Loucy (cell line): ENCODE measurements at regions not wholly inside any gene's neighbourhood (a gene's known extent, or its start where the extent isn't known, plus 50 kb on each side); places are given as distances from the start of the nearest gene placed in this dataset.

Source experiments
- H2AFZ ChIP-seq: fragments of 200-600 bp; sonication (generic); 2 replicates; pipeline ENCODE4 v1.6.0; 2016; ENCODE audit warnings: antibody characterized with exemption, mild to moderate bottlenecking, low read length, moderate library complexity
- H3F3A ChIP-seq: fragments of 200-600 bp; 2 replicates; pipeline ENCODE4 v1.6.0; 2016; ENCODE audit warnings: antibody characterized with exemption, low read depth, mild to moderate bottlenecking
- H3K27me3 ChIP-seq: fragments of 200-600 bp; sonication (generic); 2 replicates; pipeline ENCODE4 v1.6.1; 2014; ENCODE audit warnings: low read length, mild to moderate bottlenecking; ENCODE audit not compliant: insufficient read depth, poor library complexity, severe bottlenecking
- H3K36me3 ChIP-seq: fragments of 200-600 bp; sonication (generic); 2 replicates; pipeline ENCODE4 v1.6.1; 2016; ENCODE audit warnings: low read length; ENCODE audit not compliant: insufficient read depth
- H3K4me1 ChIP-seq: fragments of 200-600 bp; sonication (generic); 2 replicates; pipeline ENCODE4 v1.5.1; 2014; ENCODE audit warnings: low read length, mild to moderate bottlenecking; ENCODE audit not compliant: insufficient read depth, poor library complexity, severe bottlenecking
- H3K4me2 ChIP-seq: fragments of 200-600 bp; sonication (generic); 2 replicates; pipeline ENCODE4 v1.6.0; 2014; ENCODE audit warnings: antibody characterized with exemption, low read length, low read depth, mild to moderate bottlenecking; ENCODE audit not compliant: poor library complexity, severe bottlenecking
- H3K4me3 ChIP-seq: fragments of 200-600 bp; sonication (generic); 2 replicates; pipeline ENCODE4 v1.5.1; 2014; ENCODE audit warnings: low read length, mild to moderate bottlenecking, mixed read lengths; ENCODE audit not compliant: poor library complexity, severe bottlenecking
- H3K79me2 ChIP-seq: fragments of 200-600 bp; sonication (generic); 2 replicates; pipeline ENCODE4 v1.6.1; 2014; ENCODE audit warnings: low read length; ENCODE audit not compliant: insufficient read depth
- H3K9ac ChIP-seq: fragments of 200-600 bp; sonication (generic); 2 replicates; pipeline ENCODE4 v1.6.0; 2014; ENCODE audit warnings: mild to moderate bottlenecking, low read depth, low read length, moderate library complexity; ENCODE audit not compliant: poor library complexity, severe bottlenecking
- H3K9me2 ChIP-seq: fragments of 200-600 bp; sonication (generic); replicated peaks from 2 replicates; pipeline ENCODE4 v1.6.1; 2016; ENCODE audit warnings: low read depth, low read length, mixed read lengths
- H3K9me3 ChIP-seq: fragments of 200-600 bp; sonication (generic); 2 replicates; pipeline ENCODE4 v1.6.1; 2014; ENCODE audit warnings: mild to moderate bottlenecking, antibody characterized with exemption, low read length, low read depth; ENCODE audit not compliant: insufficient read depth
- H4K20me1 ChIP-seq: fragments of 200-600 bp; sonication (generic); 2 replicates; pipeline ENCODE4 v1.6.0; 2014; ENCODE audit warnings: antibody characterized with exemption, low read length, mild to moderate bottlenecking; ENCODE audit not compliant: insufficient read depth, poor library complexity, severe bottlenecking
- CTCF ChIP-seq: fragments of 200-600 bp; sonication (generic); conservative IDR thresholded peaks from 2 replicates; pipeline ENCODE4 v1.5.1; 2014; ENCODE audit warnings: mild to moderate bottlenecking, antibody characterized with exemption, low read length
- EZH2phosphoT487 ChIP-seq: fragments of 200-600 bp; IDR thresholded peaks from 2 replicates; pipeline ENCODE4 v1.6.1; 2018; ENCODE audit warnings: antibody characterized with exemption, mild to moderate bottlenecking, moderate library complexity, borderline replicate concordance

- H3F3A ChIP-seq: no peaks in the 10 kb centered on the region
- no peak overlapping the region for H3K9ac ChIP-seq
- no peaks in the 10 kb centered on the region for H3K79me2 ChIP-seq
- no peaks in the 10 kb centered on the region for H3K9me3 ChIP-seq
- no peaks in the 10 kb centered on the region for H3K27me3 ChIP-seq
- H2AFZ ChIP-seq: no peak overlapping the region
- H4K20me1 ChIP-seq: no peaks in the 10 kb centered on the region
- H3K4me3 ChIP-seq: no peak overlapping the region
- no peak overlapping the region for H3K4me2 ChIP-seq
- TF ChIP-seq CTCF (no peak), EZH2phosphoT487 (no peak)
- no peaks in the 10 kb centered on the region for H3K4me1 ChIP-seq
- no peaks in the 10 kb centered on the region for H3K36me3 ChIP-seq
- H3K9me2 ChIP-seq: no peaks in the 10 kb centered on the region
Measured at GRCh38 chr15:50824514-50824913, 59.0 kb upstream of the SPPL2A start.

DNA sequence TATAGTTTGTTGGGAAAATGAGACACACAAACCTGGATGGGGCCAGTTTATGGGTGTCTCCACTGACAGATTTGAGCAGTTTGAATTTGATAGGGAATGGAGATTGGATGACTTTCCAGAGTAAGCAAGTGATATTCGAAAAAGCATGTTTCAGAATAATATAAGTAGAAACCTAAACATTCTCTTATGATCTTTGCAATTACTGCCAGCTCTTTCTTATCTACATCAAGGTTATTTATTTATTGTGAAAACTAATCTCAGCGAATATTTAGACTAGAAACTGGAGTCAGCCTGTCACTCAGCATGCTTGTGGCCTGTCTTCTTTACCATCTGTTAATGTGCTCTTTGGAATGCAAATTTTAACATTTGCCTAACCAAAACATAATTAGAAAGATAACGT lies 57.8 kb upstream of the SPPL2A start:
- no peaks in the 10 kb centered on the region for H3K9me3 ChIP-seq
- H3K36me3 ChIP-seq: no peaks in the 10 kb centered on the region
- no peak overlapping the region for H3K9ac ChIP-seq
- H3K4me3 ChIP-seq: no peak overlapping the region
- no peaks in the 10 kb centered on the region for H3K27me3 ChIP-seq
- no peaks in the 10 kb centered on the region for H4K20me1 ChIP-seq
- no peak overlapping the region for H3K4me2 ChIP-seq
- no peaks in the 10 kb centered on the region for H3K79me2 ChIP-seq
- H3K4me1 ChIP-seq: no peaks in the 10 kb centered on the region
- no peaks in the 10 kb centered on the region for H3F3A ChIP-seq
- H3K9me2 ChIP-seq: no peaks in the 10 kb centered on the region
- no peak overlapping the region for H2AFZ ChIP-seq
- TF ChIP-seq EZH2phosphoT487: no peak
- no peak for TF ChIP-seq CTCF

DNA sequence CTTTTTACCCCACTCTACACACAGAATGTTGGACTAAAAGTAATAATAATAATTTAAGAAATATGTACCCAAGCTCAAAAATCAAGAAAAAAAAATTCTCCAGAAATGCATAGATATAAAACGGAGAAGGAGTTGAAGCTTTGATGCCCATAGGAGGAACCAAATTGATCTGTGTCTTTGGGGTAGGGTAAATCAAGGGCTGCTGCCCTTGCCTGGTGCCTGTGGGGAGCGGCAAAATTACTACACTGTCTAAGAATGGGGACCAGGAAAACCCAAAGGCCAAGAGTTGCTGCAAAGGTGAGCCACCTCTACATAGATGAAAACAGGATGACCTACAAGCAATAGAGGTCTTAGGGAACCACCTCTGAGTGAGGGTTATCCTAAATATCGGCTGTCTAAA lies 56.0 kb upstream of the SPPL2A start:
- H3K9me3 ChIP-seq: no peaks in the 10 kb centered on the region
- no peaks in the 10 kb centered on the region for H4K20me1 ChIP-seq

More for the DNA sequence above, 56.0 kb upstream of the SPPL2A start:
- TF ChIP-seq CTCF: no peak
- TF ChIP-seq EZH2phosphoT487: no peak
- H3K79me2 ChIP-seq: no peaks in the 10 kb centered on the region
- no peak overlapping the region for H3K4me3 ChIP-seq
- no peak overlapping the region for H3K9ac ChIP-seq
- no peaks in the 10 kb centered on the region for H3F3A ChIP-seq
- no peaks in the 10 kb centered on the region for H3K9me2 ChIP-seq
- H3K4me1 ChIP-seq: no peaks in the 10 kb centered on the region
- no peak overlapping the region for H2AFZ ChIP-seq
- H3K36me3 ChIP-seq: no peaks in the 10 kb centered on the region
- no peaks in the 10 kb centered on the region for H3K27me3 ChIP-seq
- H3K4me2 ChIP-seq: no peak overlapping the region
